Endothelial cell (in vitro differentiated cells): ENCODE measurements at regions not wholly inside any gene's neighbourhood (a gene's known extent, or its start where the extent isn't known, plus 50 kb on each side); places are given as distances from the start of the nearest gene placed in this dataset.

ENCODE experiments used
- DNase-seq: peaks from one replicate; pipeline ENCODE4 v3.0.0; 2021; ENCODE audit warnings: low spot score
- H3K27ac Mint-ChIP-seq: one replicate; pipeline ENCODE4 v1.8.0; 2021; ENCODE audit warnings: mixed read lengths, inconsistent platforms; ENCODE audit not compliant: unreplicated experiment
- H3K27me3 Mint-ChIP-seq: one replicate; pipeline ENCODE4 v1.8.0; 2021; ENCODE audit warnings: mild to moderate bottlenecking, moderate library complexity, mixed read lengths, inconsistent platforms; ENCODE audit not compliant: unreplicated experiment
- H3K36me3 Mint-ChIP-seq: one replicate; pipeline ENCODE4 v1.8.0; 2021; ENCODE audit warnings: mild to moderate bottlenecking, low read depth, mixed read lengths, inconsistent platforms; ENCODE audit not compliant: unreplicated experiment
- H3K4me1 Mint-ChIP-seq: one replicate; pipeline ENCODE4 v1.8.0; 2021; ENCODE audit warnings: mild to moderate bottlenecking, mixed read lengths, inconsistent platforms; ENCODE audit not compliant: unreplicated experiment
- H3K4me3 Mint-ChIP-seq: one replicate; pipeline ENCODE4 v1.8.0; 2021; ENCODE audit warnings: mild to moderate bottlenecking, mixed read lengths, inconsistent platforms; ENCODE audit not compliant: unreplicated experiment
- H3K9me3 Mint-ChIP-seq: one replicate; pipeline ENCODE4 v1.8.0; 2021; ENCODE audit warnings: mixed read lengths, inconsistent platforms; ENCODE audit not compliant: unreplicated experiment
- CTCF ChIP-seq: fragments of 200-600 bp; sonication (generic); IDR thresholded peaks from one replicate; pipeline ENCODE4 v1.5.0; 2021; ENCODE audit warnings: antibody characterized with exemption; ENCODE audit not compliant: unreplicated experiment

GRCh38 chr1:194517567-194517966, 1331.2 kb upstream of the B3GALT2 start:
- no peaks in the 10 kb centered on the region for H3K4me1 Mint-ChIP-seq
- H3K4me3 Mint-ChIP-seq: no peak overlapping the region
- H3K9me3 Mint-ChIP-seq: no peaks in the 10 kb centered on the region
- no peaks in the 10 kb centered on the region for H3K36me3 Mint-ChIP-seq
- H3K27me3 Mint-ChIP-seq: no peaks in the 10 kb centered on the region
- no peak for TF ChIP-seq CTCF
- H3K27ac Mint-ChIP-seq: no peak overlapping the region
- DNase-seq: no peak

- no peak for DNase-seq
- Mint-ChIP-seq H3K4me3 (no peak overlapping the region), H3K9me3 (peaks cover 5% of the 10 kb centered on the region), H3K4me1 (no peaks in the 10 kb centered on the region), H3K27me3 (peaks cover 1% of the 10 kb centered on the region), H3K27ac (no peak overlapping the region), H3K36me3 (peaks cover 10% of the 10 kb centered on the region)
- TF ChIP-seq CTCF: no peak
Measured at GRCh38 chr1:194515916-194516315, 1329.5 kb upstream of the B3GALT2 start.

- H3K27me3 Mint-ChIP-seq: peaks cover 3% of the 10 kb centered on the region
- no peak overlapping the region for H3K4me3 Mint-ChIP-seq
- no peaks in the 10 kb centered on the region for H3K4me1 Mint-ChIP-seq
- peaks cover 10% of the 10 kb centered on the region for H3K36me3 Mint-ChIP-seq
- H3K9me3 Mint-ChIP-seq: peaks cover 10% of the 10 kb centered on the region
- DNase-seq: no peak
- no peak overlapping the region for H3K27ac Mint-ChIP-seq
- no peak for TF ChIP-seq CTCF
Measured at GRCh38 chr1:194512957-194513356, 1326.5 kb upstream of the B3GALT2 start.

GRCh38 chr1:194512345-194512744, 1325.9 kb upstream of the B3GALT2 start:
- Mint-ChIP-seq H3K27me3 (peaks cover 3% of the 10 kb centered on the region), H3K4me3 (no peak overlapping the region), H3K9me3 (peaks cover 10% of the 10 kb centered on the region), H3K36me3 (peaks cover 10% of the 10 kb centered on the region), H3K4me1 (no peaks in the 10 kb centered on the region), H3K27ac (no peak overlapping the region)
- no peak for DNase-seq
- TF ChIP-seq CTCF: no peak

- Mint-ChIP-seq H3K27me3 (peaks cover 1% of the 10 kb centered on the region), H3K4me1 (peaks cover 4% of the 10 kb centered on the region), H3K27ac (no peak overlapping the region), H3K9me3 (no peaks in the 10 kb centered on the region), H3K36me3 (no peaks in the 10 kb centered on the region), H3K4me3 (no peak overlapping the region)
- no peak for TF ChIP-seq CTCF
- no peak for DNase-seq
Measured at GRCh38 chr1:194503209-194503608, 1316.8 kb upstream of the B3GALT2 start.
